Urinary bladder (tissue), 3 donors: ENCODE measurements at regions not wholly inside any gene's neighbourhood (a gene's known extent, or its start where the extent isn't known, plus 50 kb on each side); places are given as distances from the start of the nearest gene placed in this dataset.

ENCODE experiments used
- DNase-seq: peaks from one replicate; pipeline ENCODE4 v3.0.0-alpha.2; 2015; ENCODE audit errors: extremely low spot score
- H3K27ac ChIP-seq: one replicate; pipeline ENCODE4 v1.5.1; 2013; ENCODE audit warnings: low read depth, mild to moderate bottlenecking, moderate library complexity
- H3K36me3 ChIP-seq: one replicate; pipeline ENCODE4 v1.6.1; 2013; ENCODE audit warnings: mild to moderate bottlenecking, moderate library complexity; ENCODE audit not compliant: insufficient read depth
- H3K4me1 ChIP-seq: one replicate; pipeline ENCODE4 v1.6.1; 2013; ENCODE audit warnings: mild to moderate bottlenecking, moderate library complexity; ENCODE audit not compliant: insufficient read depth
- H3K4me3 ChIP-seq: one replicate; pipeline ENCODE4 v1.5.1; 2013; ENCODE audit warnings: low read depth, low read length
- WGBS: extraction: QIAGEN DNeasy Blood & Tissue Kit; methylation state at CpG from one replicate; pipeline ENCODE4 v1.1.7; 2013; 5-methylcytosine and 5-hydroxymethylcytosine counted together
- donor health status: healthy with polysubstance abuse.
- donor health status: healthy.

DNA sequence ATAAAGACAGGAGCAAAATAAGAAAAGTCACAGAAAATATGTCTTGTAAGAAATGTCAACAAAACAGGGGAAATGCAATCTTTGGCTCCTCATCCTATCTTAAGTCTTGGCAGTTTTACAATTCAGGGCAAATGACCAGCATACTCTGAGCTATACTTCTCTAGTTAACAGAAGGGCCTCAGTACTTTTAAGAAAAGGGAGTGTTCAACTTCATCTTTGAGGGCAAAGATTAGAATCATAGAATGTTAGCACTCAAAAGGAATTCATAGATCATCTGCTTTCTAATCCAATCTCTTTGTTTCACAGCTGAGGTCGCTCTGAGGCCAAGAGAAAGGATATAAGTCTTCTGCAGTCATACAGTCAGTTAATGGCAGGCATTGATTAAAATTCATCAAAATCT is 174.0 kb upstream of the NT5C1B start:
- Histone ChIP-seq H3K27ac (no peak overlapping the region), H3K36me3 (no peaks in the 10 kb centered on the region), H3K4me3 (no peak overlapping the region), H3K4me1 (no peaks in the 10 kb centered on the region)
- whole genome bisulfite sequencing: 58% methylated on average over 1 of the region's 1 CpG
- DNase-seq: no peak

GRCh38 chr2:18762667-18763066 is 173.3 kb upstream of the NT5C1B start:
- H3K4me3 ChIP-seq: no peak overlapping the region
- H3K27ac ChIP-seq: no peak overlapping the region
- no peak for DNase-seq
- WGBS: 10% methylated on average over 1 of the region's 1 CpG
- no peaks in the 10 kb centered on the region for H3K4me1 ChIP-seq
- H3K36me3 ChIP-seq: no peaks in the 10 kb centered on the region

GRCh38 chr2:18754286-18754685 is 164.9 kb upstream of the NT5C1B start:
- DNase-seq: no peak
- H3K36me3 ChIP-seq: no peaks in the 10 kb centered on the region
- no peak overlapping the region for H3K27ac ChIP-seq
- 98% methylated on average over 1 of the region's 1 CpG for WGBS
- no peaks in the 10 kb centered on the region for H3K4me1 ChIP-seq
- no peak overlapping the region for H3K4me3 ChIP-seq

DNA sequence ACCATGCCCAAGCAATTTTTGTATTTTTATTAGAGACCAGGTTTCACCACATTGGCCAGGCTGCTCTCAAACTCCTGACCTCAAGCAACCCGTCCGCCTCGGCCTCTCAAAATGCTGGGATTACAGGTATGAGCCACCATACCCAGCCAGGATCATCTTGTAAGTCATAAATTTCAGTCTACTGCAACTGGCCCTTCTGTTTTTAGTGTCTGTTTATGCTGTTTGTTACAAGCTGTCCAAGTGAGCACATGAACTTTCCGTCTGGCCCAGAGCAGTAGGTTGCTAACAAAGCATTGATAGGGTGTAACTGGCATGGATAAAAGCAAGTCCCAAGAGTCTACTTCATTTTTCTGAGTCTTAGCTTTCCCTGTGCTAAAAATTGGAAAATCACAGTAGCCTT is 164.4 kb upstream of the NT5C1B start:
- H3K4me1 ChIP-seq: no peaks in the 10 kb centered on the region
- H3K27ac ChIP-seq: no peak overlapping the region
- DNase-seq: no peak
- no peak overlapping the region for H3K4me3 ChIP-seq
- 61% methylated on average over 4 of the region's 4 CpGs for WGBS
- no peaks in the 10 kb centered on the region for H3K36me3 ChIP-seq

GRCh38 chr2:18752667-18753422 is 163.5 kb upstream of the NT5C1B start:
- Histone ChIP-seq H3K27ac (no peak overlapping the region), H3K4me3 (no peak overlapping the region), H3K36me3 (no peaks in the 10 kb centered on the region), H3K4me1 (no peaks in the 10 kb centered on the region)
- DNase-seq: no peak
- 61% methylated on average over 6 of the region's 6 CpGs for WGBS

DNA sequence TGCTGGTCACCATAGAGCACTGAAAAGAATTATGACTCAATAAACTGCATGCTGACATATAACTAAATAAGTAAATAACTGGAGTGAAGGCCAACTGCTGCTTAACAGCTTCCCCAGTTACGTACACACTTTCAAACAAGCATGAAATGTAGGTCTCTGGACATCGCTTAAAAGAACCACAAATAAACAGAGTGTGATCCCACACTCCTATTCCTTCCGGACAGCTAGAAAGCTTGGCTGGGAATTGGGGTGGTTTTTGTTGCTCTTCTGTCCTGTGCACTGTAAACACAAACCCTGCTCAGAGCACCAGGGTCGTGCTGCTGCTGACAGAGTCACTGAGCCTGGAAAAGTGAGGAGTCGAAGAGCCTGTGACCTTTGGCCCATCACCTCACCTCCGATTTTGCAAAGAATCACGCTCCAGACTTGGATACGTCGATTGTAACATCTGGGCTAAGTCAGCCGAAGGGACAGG is 162.7 kb upstream of the NT5C1B start:
- no peak for DNase-seq
- H3K27ac ChIP-seq: no peak overlapping the region

GRCh38 chr2:18750672-18751554 is 161.5 kb upstream of the NT5C1B start:
- 34% methylated on average over 5 of the region's 5 CpGs for WGBS
- Histone ChIP-seq H3K27ac (no peak overlapping the region), H3K4me3 (no peak overlapping the region), H3K4me1 (no peaks in the 10 kb centered on the region), H3K36me3 (no peaks in the 10 kb centered on the region)
- no peak for DNase-seq

More for the DNA sequence above, 162.7 kb upstream of the NT5C1B start:
- Histone ChIP-seq H3K4me1 (no peaks in the 10 kb centered on the region), H3K36me3 (no peaks in the 10 kb centered on the region), H3K4me3 (no peak overlapping the region)
- 21% methylated on average over 10 of the region's 10 CpGs for WGBS

GRCh38 chr2:18749912-18750526 is 160.7 kb upstream of the NT5C1B start:
- H3K27ac ChIP-seq: no peak overlapping the region
- WGBS: 3% methylated on average over 2 of the region's 2 CpGs

DNA sequence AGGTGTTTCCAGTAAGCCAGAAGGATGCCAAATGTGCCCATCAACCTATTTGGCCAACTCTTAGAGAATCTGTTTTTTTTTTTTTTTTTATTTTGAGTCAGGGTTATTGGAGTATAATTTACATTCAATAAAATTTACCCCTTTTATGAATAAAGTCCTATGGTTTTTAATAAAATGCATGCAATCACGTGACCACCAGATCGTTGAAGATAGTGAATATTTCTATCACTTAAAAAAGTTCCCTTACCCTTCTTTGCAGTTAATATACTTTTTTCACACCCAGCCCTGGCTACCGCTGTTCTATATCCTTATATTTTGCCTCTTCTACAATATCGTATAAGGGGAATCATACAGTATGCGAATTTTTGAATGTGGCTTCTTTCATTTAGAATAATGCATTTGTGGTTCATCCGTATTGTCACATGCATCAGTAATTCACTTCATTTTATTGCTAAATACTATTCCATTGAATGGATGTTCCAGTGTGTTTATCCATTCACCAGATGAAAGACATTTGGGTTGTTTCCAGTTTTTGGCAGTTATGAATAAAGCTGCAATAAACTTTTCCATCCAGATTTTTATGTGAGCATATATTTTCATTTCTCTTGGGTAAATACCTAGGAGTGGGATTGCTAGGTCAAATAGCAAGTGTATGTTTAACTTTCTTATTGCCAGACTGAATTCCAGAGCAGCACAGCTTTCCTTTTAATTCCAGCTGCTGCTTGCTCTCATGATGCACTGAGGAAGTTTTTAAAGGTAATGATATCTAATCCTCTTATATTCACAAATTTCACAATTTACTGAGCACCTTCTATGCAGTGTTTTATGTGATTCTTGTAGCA is 156.3 kb upstream of the NT5C1B start:
- WGBS: 87% methylated on average over 6 of the region's 6 CpGs
- no peaks in the 10 kb centered on the region for H3K36me3 ChIP-seq
- no peak overlapping the region for H3K27ac ChIP-seq
- no peaks in the 10 kb centered on the region for H3K4me1 ChIP-seq
- H3K4me3 ChIP-seq: no peak overlapping the region
- no peak for DNase-seq

More at GRCh38 chr2:18749912-18750526, 160.7 kb upstream of the NT5C1B start:
- no peak for DNase-seq
- Histone ChIP-seq H3K36me3 (no peaks in the 10 kb centered on the region), H3K4me3 (no peak overlapping the region), H3K4me1 (no peaks in the 10 kb centered on the region)

DNA sequence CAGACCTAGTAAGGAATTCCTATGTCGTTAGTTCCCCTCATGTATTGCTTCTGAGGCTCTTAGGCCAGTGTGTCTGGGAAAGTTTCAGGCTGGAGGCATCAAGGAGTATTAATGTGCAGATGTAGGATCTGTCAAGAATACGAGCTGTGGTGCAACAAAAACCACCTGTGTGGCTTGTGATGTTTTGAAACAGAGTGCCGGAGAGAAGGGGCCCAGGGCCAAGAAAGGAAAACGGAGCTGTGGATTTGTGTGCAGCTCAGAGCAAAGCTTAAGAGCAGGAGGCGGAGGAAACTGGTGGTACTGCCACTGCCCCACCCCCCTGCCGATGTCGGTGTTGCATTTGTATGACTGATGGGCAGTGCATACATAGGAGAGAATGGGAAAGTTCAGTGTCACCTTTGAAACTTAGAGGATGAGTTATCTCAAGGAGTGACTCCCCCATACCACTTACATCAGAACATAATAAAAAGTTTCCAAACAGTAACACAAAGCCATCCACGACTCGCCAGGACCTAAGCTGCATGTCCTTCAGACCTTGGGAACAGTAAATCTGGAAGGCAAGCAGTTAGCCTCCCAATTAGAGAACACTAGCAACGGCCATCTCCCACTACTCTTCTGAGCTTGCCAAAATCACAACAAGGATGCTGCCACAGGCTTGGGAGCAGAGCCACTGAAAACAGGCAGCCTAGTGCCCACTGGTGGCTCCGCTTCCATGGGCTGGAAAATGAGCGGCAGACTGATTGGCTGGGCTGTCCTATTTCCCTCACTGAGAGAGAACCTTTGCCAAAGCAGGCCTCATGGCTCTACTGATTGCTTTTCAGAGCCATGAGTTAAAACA is 152.7 kb upstream of the NT5C1B start:
- WGBS: 33% methylated on average over 12 of the region's 12 CpGs
- DNase-seq: no peak
- no peak overlapping the region for H3K4me3 ChIP-seq
- no peaks in the 10 kb centered on the region for H3K4me1 ChIP-seq
- H3K36me3 ChIP-seq: no peaks in the 10 kb centered on the region
- H3K27ac ChIP-seq: no peak overlapping the region

- H3K27ac ChIP-seq: no peak overlapping the region
- no peak overlapping the region for H3K4me3 ChIP-seq
- H3K4me1 ChIP-seq: no peaks in the 10 kb centered on the region
- H3K36me3 ChIP-seq: no peaks in the 10 kb centered on the region
- no peak for DNase-seq
Measured at GRCh38 chr2:18741191-18741590, 151.8 kb upstream of the NT5C1B start.

DNA sequence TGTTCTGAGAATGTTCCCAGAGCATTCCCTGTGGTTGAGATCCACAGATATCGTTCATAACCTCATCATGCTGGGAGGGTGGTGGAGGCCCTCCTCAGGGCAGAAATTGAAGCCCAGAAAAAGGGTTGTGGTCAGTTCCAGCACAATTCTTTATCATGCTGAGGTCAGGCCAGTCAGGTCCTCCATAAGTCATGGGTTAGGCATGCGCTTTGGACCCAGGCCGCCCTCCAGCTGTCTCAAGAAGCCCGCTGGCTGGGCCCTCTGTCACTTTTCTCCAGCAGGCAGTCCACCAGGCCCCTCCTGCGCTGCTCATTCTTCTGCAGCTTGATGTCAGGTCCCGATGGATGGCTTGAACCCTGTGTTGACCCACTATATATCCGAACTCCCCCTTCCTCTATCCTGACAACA is 151.1 kb upstream of the NT5C1B start:
- H3K27ac ChIP-seq: no peak overlapping the region
- H3K4me3 ChIP-seq: no peak overlapping the region
- WGBS: 79% methylated on average over 7 of the region's 7 CpGs
- no peak for DNase-seq
- H3K4me1 ChIP-seq: no peaks in the 10 kb centered on the region
- H3K36me3 ChIP-seq: no peaks in the 10 kb centered on the region
